ENCODE measurements at regions not wholly inside any gene's neighbourhood (a gene's known extent, or its start where the extent isn't known, plus 50 kb on each side); places are given as distances from the start of the nearest gene placed in this dataset.

GRCh38 chr3:154852515-154852914 lies 227.6 kb upstream of the MME start:
- H3K4me2 ChIP-seq = no peak overlapping the region
- no peak for DNase-seq (ENCODE audit: low spot score)
- H3K4me3 Mint-ChIP-seq = no peak overlapping the region

DNA sequence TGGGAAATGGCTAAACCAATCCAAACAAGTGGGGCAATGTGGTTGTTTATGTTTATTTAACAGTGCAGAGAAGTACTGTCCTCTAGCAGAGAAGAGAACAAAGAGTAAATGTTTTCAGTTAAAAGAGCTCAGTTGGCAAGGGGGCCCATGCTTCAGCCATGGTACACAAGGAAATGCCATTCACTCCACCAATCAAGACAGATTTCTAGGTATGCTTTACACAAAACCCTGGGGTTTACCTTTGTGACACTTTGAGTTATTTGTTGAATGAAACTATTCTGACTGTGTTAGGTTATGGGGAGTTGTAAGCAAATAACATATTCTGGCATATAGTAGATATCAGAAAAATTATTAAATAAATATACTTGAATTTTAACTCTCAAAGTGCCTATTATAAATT lies 228.5 kb upstream of the MME start:
- Mint-ChIP-seq H3K4me3 (no peak overlapping the region), H3K9me3 (no peaks in the 10 kb centered on the region), H3K36me3 (no peaks in the 10 kb centered on the region), H3K27me3 (ENCODE audit: insufficient read depth, low read depth) (no peaks in the 10 kb centered on the region), H3K27ac (no peak overlapping the region), H3K4me1 (no peaks in the 10 kb centered on the region)
- Histone ChIP-seq H3F3A (ENCODE audit: low read depth) (no peaks in the 10 kb centered on the region), H3K9ac (no peak overlapping the region), H4K20me1 (ENCODE audit: low read depth) (no peaks in the 10 kb centered on the region), H3K79me2 (ENCODE audit: low read depth) (no peaks in the 10 kb centered on the region), H3K36me3 (no peaks in the 10 kb centered on the region), H3K9me3 (ENCODE audit: low read depth) (no peaks in the 10 kb centered on the region), H3K4me2 (no peak overlapping the region), H3K4me3 (no peak overlapping the region), H2AFZ (replicated peaks) (no peak overlapping the region), H3K27me3 (no peaks in the 10 kb centered on the region), H3K27ac (no peak overlapping the region), H3K4me1 (no peaks in the 10 kb centered on the region)
- no peak for DNase-seq (ENCODE audit: low spot score)
- TF ChIP-seq, protein P1, sequence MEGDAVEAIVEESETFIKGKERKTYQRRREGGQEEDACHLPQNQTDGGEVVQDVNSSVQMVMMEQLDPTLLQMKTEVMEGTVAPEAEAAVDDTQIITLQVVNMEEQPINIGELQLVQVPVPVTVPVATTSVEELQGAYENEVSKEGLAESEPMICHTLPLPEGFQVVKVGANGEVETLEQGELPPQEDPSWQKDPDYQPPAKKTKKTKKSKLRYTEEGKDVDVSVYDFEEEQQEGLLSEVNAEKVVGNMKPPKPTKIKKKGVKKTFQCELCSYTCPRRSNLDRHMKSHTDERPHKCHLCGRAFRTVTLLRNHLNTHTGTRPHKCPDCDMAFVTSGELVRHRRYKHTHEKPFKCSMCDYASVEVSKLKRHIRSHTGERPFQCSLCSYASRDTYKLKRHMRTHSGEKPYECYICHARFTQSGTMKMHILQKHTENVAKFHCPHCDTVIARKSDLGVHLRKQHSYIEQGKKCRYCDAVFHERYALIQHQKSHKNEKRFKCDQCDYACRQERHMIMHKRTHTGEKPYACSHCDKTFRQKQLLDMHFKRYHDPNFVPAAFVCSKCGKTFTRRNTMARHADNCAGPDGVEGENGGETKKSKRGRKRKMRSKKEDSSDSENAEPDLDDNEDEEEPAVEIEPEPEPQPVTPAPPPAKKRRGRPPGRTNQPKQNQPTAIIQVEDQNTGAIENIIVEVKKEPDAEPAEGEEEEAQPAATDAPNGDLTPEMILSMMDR (IDR thresholded peaks at IDR 0.05) = no peak
- TF ChIP-seq EZH2 (IDR thresholded peaks at IDR 0.05) (no peak), EZH2phosphoT487 (IDR thresholded peaks at IDR 0.05) (no peak)

More at GRCh38 chr3:154852515-154852914, 227.6 kb upstream of the MME start:
- Histone ChIP-seq H3K9me3 (ENCODE audit: low read depth) (no peaks in the 10 kb centered on the region), H3K4me3 (no peak overlapping the region), H3K4me1 (no peaks in the 10 kb centered on the region), H3K79me2 (ENCODE audit: low read depth) (no peaks in the 10 kb centered on the region), H3K36me3 (no peaks in the 10 kb centered on the region), H3F3A (ENCODE audit: low read depth) (no peaks in the 10 kb centered on the region), H3K9ac (no peak overlapping the region), H2AFZ (replicated peaks) (no peak overlapping the region), H4K20me1 (ENCODE audit: low read depth) (no peaks in the 10 kb centered on the region), H3K27ac (no peak overlapping the region), H3K27me3 (no peaks in the 10 kb centered on the region)
- H3K27me3 Mint-ChIP-seq (ENCODE audit: insufficient read depth, low read depth) = no peaks in the 10 kb centered on the region
- H3K4me1 Mint-ChIP-seq = no peaks in the 10 kb centered on the region
- no peaks in the 10 kb centered on the region for H3K9me3 Mint-ChIP-seq
- no peak overlapping the region for H3K27ac Mint-ChIP-seq
- H3K36me3 Mint-ChIP-seq = no peaks in the 10 kb centered on the region
- TF ChIP-seq EZH2phosphoT487 (IDR thresholded peaks at IDR 0.05) = no peak
- TF ChIP-seq, protein P1 (IDR thresholded peaks at IDR 0.05) = no peak
- TF ChIP-seq EZH2 (IDR thresholded peaks at IDR 0.05) = no peak

DNA sequence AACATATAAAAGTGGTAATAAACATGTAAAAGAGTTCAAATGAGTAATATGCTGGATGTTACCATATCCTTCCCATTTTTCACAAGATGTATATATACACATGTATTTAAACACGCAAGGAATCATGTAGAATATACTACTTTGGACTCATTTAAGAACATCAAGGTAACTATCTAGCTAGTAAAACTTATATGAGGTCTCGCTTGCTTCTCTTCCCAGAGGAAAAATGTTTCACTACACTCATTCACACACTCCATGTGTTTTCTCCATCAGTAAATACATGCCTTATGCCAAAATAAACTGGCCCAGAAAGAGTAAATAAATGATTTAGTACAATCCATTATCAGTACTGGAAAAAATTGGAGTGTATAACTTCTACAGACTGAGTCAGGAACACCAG lies 229.2 kb upstream of the MME start:
- Histone ChIP-seq H3K4me3 (no peak overlapping the region), H3F3A (ENCODE audit: low read depth) (no peaks in the 10 kb centered on the region), H4K20me1 (ENCODE audit: low read depth) (no peaks in the 10 kb centered on the region), H2AFZ (replicated peaks) (no peak overlapping the region), H3K27me3 (no peaks in the 10 kb centered on the region), H3K4me1 (no peaks in the 10 kb centered on the region), H3K9ac (no peak overlapping the region), H3K9me3 (ENCODE audit: low read depth) (no peaks in the 10 kb centered on the region), H3K4me2 (no peak overlapping the region), H3K27ac (no peak overlapping the region), H3K79me2 (ENCODE audit: low read depth) (no peaks in the 10 kb centered on the region), H3K36me3 (no peaks in the 10 kb centered on the region)
- Mint-ChIP-seq H3K27ac (no peak overlapping the region), H3K9me3 (no peaks in the 10 kb centered on the region), H3K36me3 (no peaks in the 10 kb centered on the region), H3K27me3 (ENCODE audit: insufficient read depth, low read depth) (no peaks in the 10 kb centered on the region), H3K4me1 (no peaks in the 10 kb centered on the region), H3K4me3 (no peak overlapping the region)
- DNase-seq (ENCODE audit: low spot score) = no peak
- TF ChIP-seq EZH2phosphoT487 (IDR thresholded peaks at IDR 0.05) (no peak), EZH2 (IDR thresholded peaks at IDR 0.05) (no peak)
- TF ChIP-seq, protein P1 (IDR thresholded peaks at IDR 0.05) = no peak

Data from neural progenitor cell (in vitro differentiated cells).